ENCODE measurements at regions not wholly inside any gene's neighbourhood (a gene's known extent, or its start where the extent isn't known, plus 50 kb on each side); places are given as distances from the start of the nearest gene placed in this dataset.

GRCh38 chr2:215606219-215606618, 170.4 kb upstream of the FN1 start:
- no peak overlapping the region for H3K9ac ChIP-seq (ENCODE audit: low read length)
- H4K20me1 ChIP-seq (ENCODE audit: insufficient read depth, low read length), result no peaks in the 10 kb centered on the region
- H3K9me2 ChIP-seq (ENCODE audit: low read depth, low read length), result no peaks in the 10 kb centered on the region
- no peak overlapping the region for H2AFZ ChIP-seq (ENCODE audit: low read length)
- H3F3A ChIP-seq (ENCODE audit: insufficient read depth, low read length), result no peaks in the 10 kb centered on the region
- H3K36me3 ChIP-seq (ENCODE audit: insufficient read depth, low read length), result no peaks in the 10 kb centered on the region
- no peak overlapping the region for H3K27ac ChIP-seq (ENCODE audit: low read depth, low read length, poor library complexity, severe bottlenecking)
- H3K4me2 ChIP-seq (ENCODE audit: low read length), result no peak overlapping the region
- H3K4me1 ChIP-seq (ENCODE audit: insufficient read depth, low read length, severe bottlenecking), result no peaks in the 10 kb centered on the region
- H3K4me3 ChIP-seq (ENCODE audit: low read depth, low read length, poor library complexity, severe bottlenecking), result no peak overlapping the region
- H3K79me2 ChIP-seq (ENCODE audit: insufficient read depth, low read length), result no peaks in the 10 kb centered on the region
- no peaks in the 10 kb centered on the region for H3K27me3 ChIP-seq (ENCODE audit: insufficient read depth, low read length)
- TF ChIP-seq, protein P1, sequence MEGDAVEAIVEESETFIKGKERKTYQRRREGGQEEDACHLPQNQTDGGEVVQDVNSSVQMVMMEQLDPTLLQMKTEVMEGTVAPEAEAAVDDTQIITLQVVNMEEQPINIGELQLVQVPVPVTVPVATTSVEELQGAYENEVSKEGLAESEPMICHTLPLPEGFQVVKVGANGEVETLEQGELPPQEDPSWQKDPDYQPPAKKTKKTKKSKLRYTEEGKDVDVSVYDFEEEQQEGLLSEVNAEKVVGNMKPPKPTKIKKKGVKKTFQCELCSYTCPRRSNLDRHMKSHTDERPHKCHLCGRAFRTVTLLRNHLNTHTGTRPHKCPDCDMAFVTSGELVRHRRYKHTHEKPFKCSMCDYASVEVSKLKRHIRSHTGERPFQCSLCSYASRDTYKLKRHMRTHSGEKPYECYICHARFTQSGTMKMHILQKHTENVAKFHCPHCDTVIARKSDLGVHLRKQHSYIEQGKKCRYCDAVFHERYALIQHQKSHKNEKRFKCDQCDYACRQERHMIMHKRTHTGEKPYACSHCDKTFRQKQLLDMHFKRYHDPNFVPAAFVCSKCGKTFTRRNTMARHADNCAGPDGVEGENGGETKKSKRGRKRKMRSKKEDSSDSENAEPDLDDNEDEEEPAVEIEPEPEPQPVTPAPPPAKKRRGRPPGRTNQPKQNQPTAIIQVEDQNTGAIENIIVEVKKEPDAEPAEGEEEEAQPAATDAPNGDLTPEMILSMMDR (IDR thresholded peaks at IDR 0.05; ENCODE audit: low read length), result no peak
- no peak for TF ChIP-seq EZH2 (IDR thresholded peaks at IDR 0.05; ENCODE audit: borderline replicate concordance, low read length)
- H3K9me3 ChIP-seq (ENCODE audit: low read length), result no peaks in the 10 kb centered on the region

- H2AFZ ChIP-seq (ENCODE audit: low read length), result no peak overlapping the region
- H3K9me2 ChIP-seq (ENCODE audit: low read depth, low read length), result no peaks in the 10 kb centered on the region
- no peaks in the 10 kb centered on the region for H4K20me1 ChIP-seq (ENCODE audit: insufficient read depth, low read length)
- H3K79me2 ChIP-seq (ENCODE audit: insufficient read depth, low read length), result no peaks in the 10 kb centered on the region
- TF ChIP-seq, protein P1 (IDR thresholded peaks at IDR 0.05; ENCODE audit: low read length), result no peak
- TF ChIP-seq EZH2 (IDR thresholded peaks at IDR 0.05; ENCODE audit: borderline replicate concordance, low read length), result no peak
- no peaks in the 10 kb centered on the region for H3K36me3 ChIP-seq (ENCODE audit: insufficient read depth, low read length)
- H3K9ac ChIP-seq (ENCODE audit: low read length), result no peak overlapping the region
- H3K4me2 ChIP-seq (ENCODE audit: low read length), result no peak overlapping the region
- no peak overlapping the region for H3K4me3 ChIP-seq (ENCODE audit: low read depth, low read length, poor library complexity, severe bottlenecking)
- H3F3A ChIP-seq (ENCODE audit: insufficient read depth, low read length), result no peaks in the 10 kb centered on the region
- no peaks in the 10 kb centered on the region for H3K27me3 ChIP-seq (ENCODE audit: insufficient read depth, low read length)
- no peak overlapping the region for H3K27ac ChIP-seq (ENCODE audit: low read depth, low read length, poor library complexity, severe bottlenecking)
- no peaks in the 10 kb centered on the region for H3K4me1 ChIP-seq (ENCODE audit: insufficient read depth, low read length, severe bottlenecking)
- H3K9me3 ChIP-seq (ENCODE audit: low read length), result no peaks in the 10 kb centered on the region
Measured at GRCh38 chr2:215605214-215605613, 169.3 kb upstream of the FN1 start.

DNA sequence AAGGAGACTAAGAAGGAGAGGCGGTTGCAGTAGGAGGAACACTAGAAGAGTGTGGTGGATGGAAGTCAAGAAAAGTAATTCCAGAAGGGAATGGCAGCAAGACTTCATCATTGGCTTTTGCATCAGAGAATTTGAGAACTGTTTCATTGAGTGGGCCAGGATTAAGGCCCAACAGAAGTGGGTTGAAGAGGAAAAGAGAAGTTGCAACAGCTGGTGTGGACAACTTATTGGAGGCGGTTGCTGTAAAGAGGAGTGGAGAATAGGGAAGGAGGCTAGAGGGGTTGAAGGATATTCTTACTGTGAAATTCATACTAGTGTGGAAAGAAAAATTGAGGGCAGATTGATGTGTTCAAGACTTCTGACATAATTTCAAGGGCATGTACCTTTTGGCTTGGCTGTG, 168.7 kb upstream of the FN1 start:
- Histone ChIP-seq H3K9ac (ENCODE audit: low read length) (no peak overlapping the region), H3K4me2 (ENCODE audit: low read length) (no peak overlapping the region), H4K20me1 (ENCODE audit: insufficient read depth, low read length) (no peaks in the 10 kb centered on the region), H3K36me3 (ENCODE audit: insufficient read depth, low read length) (no peaks in the 10 kb centered on the region), H3K27me3 (ENCODE audit: insufficient read depth, low read length) (no peaks in the 10 kb centered on the region), H3K4me1 (ENCODE audit: insufficient read depth, low read length, severe bottlenecking) (no peaks in the 10 kb centered on the region), H3F3A (ENCODE audit: insufficient read depth, low read length) (no peaks in the 10 kb centered on the region), H2AFZ (ENCODE audit: low read length) (no peak overlapping the region), H3K9me3 (ENCODE audit: low read length) (no peaks in the 10 kb centered on the region), H3K4me3 (ENCODE audit: low read depth, low read length, poor library complexity, severe bottlenecking) (no peak overlapping the region), H3K27ac (ENCODE audit: low read depth, low read length, poor library complexity, severe bottlenecking) (no peak overlapping the region), H3K9me2 (ENCODE audit: low read depth, low read length) (no peaks in the 10 kb centered on the region), H3K79me2 (ENCODE audit: insufficient read depth, low read length) (no peaks in the 10 kb centered on the region)
- TF ChIP-seq EZH2 (IDR thresholded peaks at IDR 0.05; ENCODE audit: borderline replicate concordance, low read length), result no peak
- TF ChIP-seq, protein P1 (IDR thresholded peaks at IDR 0.05; ENCODE audit: low read length), result no peak
